ENCODE measurements at regions not wholly inside any gene's neighbourhood (a gene's known extent, or its start where the extent isn't known, plus 50 kb on each side); places are given as distances from the start of the nearest gene placed in this dataset.

GRCh38 chr18:56319953-56320352, 318.4 kb downstream of the TXNL1 start:
- Histone ChIP-seq H3K4me3 (ENCODE audit: low read depth, low read length) (no peak overlapping the region), H3K36me3 (ENCODE audit: control insufficient read depth, insufficient read depth, low read length) (no peaks in the 10 kb centered on the region), H3K27me3 (ENCODE audit: control insufficient read depth, insufficient read depth, low read length) (no peaks in the 10 kb centered on the region)
- no peak for TF ChIP-seq CTCF (IDR thresholded peaks at IDR 0.05; ENCODE audit: insufficient read depth, low read length, severe bottlenecking)
- no peak for DNase-seq (ENCODE audit: low read depth)
- FAIRE-seq: no peak

- Histone ChIP-seq H3K27me3 (ENCODE audit: control insufficient read depth, insufficient read depth, low read length) (no peaks in the 10 kb centered on the region), H3K36me3 (ENCODE audit: control insufficient read depth, insufficient read depth, low read length) (no peaks in the 10 kb centered on the region), H3K4me3 (ENCODE audit: low read depth, low read length) (no peak overlapping the region)
- FAIRE-seq: no peak
- TF ChIP-seq CTCF (IDR thresholded peaks at IDR 0.05; ENCODE audit: insufficient read depth, low read length, severe bottlenecking): no peak
- DNase-seq (ENCODE audit: low read depth): no peak
Observed at GRCh38 chr18:56316727-56317126, 321.7 kb downstream of the TXNL1 start.

GRCh38 chr18:56315363-56315762, 323.0 kb downstream of the TXNL1 start:
- FAIRE-seq: no peak

GRCh38 chr18:56314396-56314795, 324.0 kb downstream of the TXNL1 start:
- FAIRE-seq (no peak), DNase-seq (ENCODE audit: low read depth) (no peak)
- no peaks in the 10 kb centered on the region for H3K36me3 ChIP-seq (ENCODE audit: control insufficient read depth, insufficient read depth, low read length)
- H3K4me3 ChIP-seq (ENCODE audit: low read depth, low read length): no peak overlapping the region
- no peak for TF ChIP-seq CTCF (IDR thresholded peaks at IDR 0.05; ENCODE audit: insufficient read depth, low read length, severe bottlenecking)
- H3K27me3 ChIP-seq (ENCODE audit: control insufficient read depth, insufficient read depth, low read length): no peaks in the 10 kb centered on the region

More at GRCh38 chr18:56315363-56315762, 323.0 kb downstream of the TXNL1 start:
- Histone ChIP-seq H3K36me3 (ENCODE audit: control insufficient read depth, insufficient read depth, low read length) (no peaks in the 10 kb centered on the region), H3K27me3 (ENCODE audit: control insufficient read depth, insufficient read depth, low read length) (no peaks in the 10 kb centered on the region), H3K4me3 (ENCODE audit: low read depth, low read length) (no peak overlapping the region)
- DNase-seq (ENCODE audit: low read depth): peak; percentile 81
- no peak for TF ChIP-seq CTCF (IDR thresholded peaks at IDR 0.05; ENCODE audit: insufficient read depth, low read length, severe bottlenecking)

GRCh38 chr18:56312551-56313335, 325.6 kb downstream of the TXNL1 start:
- no peak overlapping the region for H3K4me3 ChIP-seq (ENCODE audit: low read depth, low read length)
- no peaks in the 10 kb centered on the region for H3K27me3 ChIP-seq (ENCODE audit: control insufficient read depth, insufficient read depth, low read length)
- no peaks in the 10 kb centered on the region for H3K36me3 ChIP-seq (ENCODE audit: control insufficient read depth, insufficient read depth, low read length)
- TF ChIP-seq CTCF (IDR thresholded peaks at IDR 0.05; ENCODE audit: insufficient read depth, low read length, severe bottlenecking): no peak
- no peak for DNase-seq (ENCODE audit: low read depth)
- FAIRE-seq: no peak

GRCh38 chr18:56309104-56309503, 329.3 kb downstream of the TXNL1 start:
- no peaks in the 10 kb centered on the region for H3K27me3 ChIP-seq (ENCODE audit: control insufficient read depth, insufficient read depth, low read length)
- no peak overlapping the region for H3K4me3 ChIP-seq (ENCODE audit: low read depth, low read length)
- no peak for TF ChIP-seq CTCF (IDR thresholded peaks at IDR 0.05; ENCODE audit: insufficient read depth, low read length, severe bottlenecking)
- FAIRE-seq (no peak), DNase-seq (ENCODE audit: low read depth) (peak; percentile 2)
- no peaks in the 10 kb centered on the region for H3K36me3 ChIP-seq (ENCODE audit: control insufficient read depth, insufficient read depth, low read length)

All from bronchial epithelial cell (primary cell).